Hepatocyte (in vitro differentiated cells): ENCODE measurements at regions not wholly inside any gene's neighbourhood (a gene's known extent, or its start where the extent isn't known, plus 50 kb on each side); places are given as distances from the start of the nearest gene placed in this dataset.

Experiments
- EZH2phosphoT487 ChIP-seq: fragments of 200-600 bp; sonication (generic); IDR thresholded peaks from one replicate; pipeline ENCODE4 v1.6.1; 2018; ENCODE audit warnings: antibody characterized with exemption, mild to moderate bottlenecking, low read depth, moderate library complexity; ENCODE audit not compliant: unreplicated experiment, severe bottlenecking
- TF ChIP-seq, protein P1 (sequence below): fragments of 200-600 bp; sonication (generic); IDR thresholded peaks from 2 replicates; pipeline ENCODE4 v1.5.1; 2016; ENCODE audit warnings: antibody characterized with exemption, mild to moderate bottlenecking; ENCODE audit not compliant: poor library complexity

DNA sequence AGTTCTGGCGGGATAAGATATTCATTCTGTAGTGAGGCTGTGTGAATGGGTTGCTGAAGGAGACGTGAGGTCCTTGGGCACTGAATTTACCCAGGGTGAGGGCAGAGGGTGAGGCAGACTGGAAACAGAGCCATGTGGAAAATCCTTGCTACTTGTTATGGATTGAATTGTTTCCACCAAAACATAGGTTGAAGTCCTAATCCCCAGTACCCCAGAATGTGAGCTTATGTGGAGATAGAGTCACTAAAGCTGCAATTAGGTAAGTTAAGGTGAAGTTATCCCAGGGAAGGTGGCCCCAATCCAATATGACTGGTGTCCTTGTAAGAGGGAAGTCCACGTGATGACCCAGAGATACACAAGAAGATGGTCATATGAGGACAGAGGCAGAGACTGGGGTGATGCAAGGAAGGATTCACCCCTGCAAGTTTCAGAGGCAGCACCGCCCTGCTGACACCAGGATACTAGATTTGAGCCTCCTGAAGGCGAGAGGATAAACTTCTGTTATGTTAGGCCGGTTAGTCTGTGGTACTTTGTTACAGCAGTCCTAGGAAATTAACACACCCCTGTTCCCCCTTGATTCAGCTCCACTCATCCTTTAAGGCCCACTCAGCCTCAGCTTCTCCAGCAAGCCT lies 289.4 kb upstream of the MEX3C start:
- TF ChIP-seq, protein P1, sequence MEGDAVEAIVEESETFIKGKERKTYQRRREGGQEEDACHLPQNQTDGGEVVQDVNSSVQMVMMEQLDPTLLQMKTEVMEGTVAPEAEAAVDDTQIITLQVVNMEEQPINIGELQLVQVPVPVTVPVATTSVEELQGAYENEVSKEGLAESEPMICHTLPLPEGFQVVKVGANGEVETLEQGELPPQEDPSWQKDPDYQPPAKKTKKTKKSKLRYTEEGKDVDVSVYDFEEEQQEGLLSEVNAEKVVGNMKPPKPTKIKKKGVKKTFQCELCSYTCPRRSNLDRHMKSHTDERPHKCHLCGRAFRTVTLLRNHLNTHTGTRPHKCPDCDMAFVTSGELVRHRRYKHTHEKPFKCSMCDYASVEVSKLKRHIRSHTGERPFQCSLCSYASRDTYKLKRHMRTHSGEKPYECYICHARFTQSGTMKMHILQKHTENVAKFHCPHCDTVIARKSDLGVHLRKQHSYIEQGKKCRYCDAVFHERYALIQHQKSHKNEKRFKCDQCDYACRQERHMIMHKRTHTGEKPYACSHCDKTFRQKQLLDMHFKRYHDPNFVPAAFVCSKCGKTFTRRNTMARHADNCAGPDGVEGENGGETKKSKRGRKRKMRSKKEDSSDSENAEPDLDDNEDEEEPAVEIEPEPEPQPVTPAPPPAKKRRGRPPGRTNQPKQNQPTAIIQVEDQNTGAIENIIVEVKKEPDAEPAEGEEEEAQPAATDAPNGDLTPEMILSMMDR = no peak
- TF ChIP-seq EZH2phosphoT487 = no peak
